ENCODE measurements at regions not wholly inside any gene's neighbourhood (a gene's known extent, or its start where the extent isn't known, plus 50 kb on each side); places are given as distances from the start of the nearest gene placed in this dataset.
"Not testable (repeated sequence)": the region's sequence is repeated elsewhere in the genome, so short reads cannot be mapped to it uniquely, and the experiment has no call there.

DNA sequence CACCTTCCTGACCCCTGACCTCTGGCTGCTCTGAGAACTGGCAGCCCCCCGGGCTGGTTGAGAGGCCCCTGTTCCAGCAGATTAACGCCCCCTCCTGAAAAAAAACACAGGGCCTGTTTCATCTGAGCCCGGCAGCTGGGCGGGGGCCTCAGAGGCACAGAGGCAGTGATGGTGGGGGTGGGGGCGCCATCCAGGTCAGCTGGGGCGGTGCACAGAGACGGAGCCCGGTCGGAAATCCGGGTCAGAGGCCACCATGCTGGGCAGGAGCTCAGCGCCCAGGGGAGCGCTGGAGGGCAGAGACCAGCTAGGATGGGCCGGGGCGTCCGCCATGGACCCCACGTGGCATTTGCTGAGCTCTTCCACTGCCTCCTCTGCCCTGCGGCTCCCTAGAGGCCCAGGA is 68.0 kb downstream of the UNCX start:
- no peak for DNase-seq

DNA sequence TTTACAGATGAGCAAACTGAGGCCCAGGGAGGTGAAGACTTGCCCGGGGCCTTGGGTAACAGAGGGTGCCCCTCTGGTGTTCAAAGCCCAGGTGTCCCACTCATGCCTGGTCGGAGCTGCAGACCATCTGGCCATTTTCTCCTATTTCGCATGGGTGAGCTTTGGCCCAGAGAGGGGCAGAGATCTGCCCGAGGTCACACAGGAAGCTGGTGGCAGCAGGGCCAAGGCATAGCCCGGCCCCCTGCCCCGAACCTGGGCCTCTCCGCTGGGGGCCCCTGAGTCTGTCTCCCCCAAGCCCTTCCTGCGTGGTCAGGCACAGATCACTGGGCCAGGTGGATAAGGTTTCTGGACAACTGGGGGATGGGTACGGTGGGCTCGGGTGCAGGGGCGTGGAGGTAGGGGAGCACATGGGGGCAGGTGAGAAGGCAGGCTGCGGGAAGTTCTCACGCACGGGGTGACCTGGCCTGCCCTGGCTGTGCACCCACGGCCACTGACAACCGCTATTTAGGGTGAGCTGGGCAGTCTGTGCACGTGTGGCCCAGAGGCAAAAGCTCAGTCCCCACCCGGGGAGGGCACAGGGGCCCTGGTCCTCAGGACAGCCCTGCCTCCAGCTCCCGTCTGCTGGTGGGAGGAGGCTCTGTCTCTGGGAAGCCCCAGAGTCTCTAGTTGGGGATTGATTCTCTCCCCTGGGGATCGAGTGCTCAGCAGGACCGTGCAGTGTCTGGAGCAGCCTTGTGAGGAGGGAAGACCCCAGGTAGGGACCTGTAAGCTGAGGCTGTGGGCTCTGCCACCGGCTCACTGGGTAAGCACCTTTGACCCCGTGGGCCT is 68.6 kb downstream of the UNCX start:
- no peak for DNase-seq

DNA sequence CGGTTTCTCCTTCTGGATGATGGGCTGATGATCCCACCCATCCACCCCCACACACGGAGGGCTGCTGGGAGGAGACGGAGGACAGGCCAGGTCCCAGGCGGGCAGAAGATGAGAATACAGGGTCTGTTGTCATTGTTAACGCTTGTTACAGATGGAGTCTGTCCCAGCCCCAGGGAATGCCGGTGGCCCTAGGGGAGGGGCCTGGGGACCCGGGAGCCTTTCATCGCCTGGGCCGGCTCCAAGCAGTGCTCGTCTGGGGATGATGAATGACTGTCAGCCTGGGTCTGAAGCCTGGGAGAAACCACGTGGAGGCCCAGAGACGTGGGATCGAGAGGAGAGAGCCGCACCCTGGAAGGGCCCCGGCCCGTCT is 69.2 kb downstream of the UNCX start:
- DNase-seq, result no peak

DNA sequence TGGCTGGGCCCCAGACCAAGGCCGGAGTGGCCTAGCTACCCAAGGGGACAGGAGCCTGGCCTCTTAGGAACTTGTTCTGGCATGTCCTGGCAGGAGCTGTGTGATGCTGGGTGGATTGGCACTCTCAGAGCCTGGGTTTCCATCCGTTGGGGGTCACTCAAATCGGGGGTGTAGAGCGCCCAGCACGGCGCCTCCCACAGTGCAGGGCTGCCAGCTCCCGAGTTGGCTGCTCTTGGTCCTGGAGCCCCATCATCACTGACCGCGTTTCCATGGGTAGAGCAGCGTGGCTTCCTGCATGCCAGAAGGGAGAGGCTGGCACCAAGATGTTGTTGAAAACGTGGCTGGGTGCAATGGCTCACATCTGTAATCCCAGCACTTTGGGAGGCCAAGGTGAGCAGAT is 70.3 kb downstream of the UNCX start:
- no peak for DNase-seq

DNA sequence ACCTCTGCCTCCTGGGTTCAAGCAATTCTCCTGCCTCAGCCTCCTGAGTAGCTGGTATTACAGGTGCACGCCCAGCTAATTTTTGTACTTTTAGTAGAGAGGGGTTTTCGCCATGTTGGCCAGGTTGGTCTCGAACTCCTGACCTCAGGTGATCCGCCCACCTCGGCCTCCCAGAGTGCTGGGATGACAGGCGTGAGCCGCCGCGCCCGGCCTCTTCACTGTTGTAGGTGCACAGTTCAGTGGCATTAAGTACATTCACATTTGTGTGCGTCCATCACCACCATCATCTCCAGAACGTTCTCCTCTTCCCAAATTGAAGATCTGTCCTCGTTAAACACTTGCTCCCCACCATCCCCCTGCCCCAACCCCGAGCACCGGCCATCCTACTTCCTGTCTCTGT is 71.3 kb downstream of the UNCX start:
- DNase-seq, result not testable (repeated sequence)

DNA sequence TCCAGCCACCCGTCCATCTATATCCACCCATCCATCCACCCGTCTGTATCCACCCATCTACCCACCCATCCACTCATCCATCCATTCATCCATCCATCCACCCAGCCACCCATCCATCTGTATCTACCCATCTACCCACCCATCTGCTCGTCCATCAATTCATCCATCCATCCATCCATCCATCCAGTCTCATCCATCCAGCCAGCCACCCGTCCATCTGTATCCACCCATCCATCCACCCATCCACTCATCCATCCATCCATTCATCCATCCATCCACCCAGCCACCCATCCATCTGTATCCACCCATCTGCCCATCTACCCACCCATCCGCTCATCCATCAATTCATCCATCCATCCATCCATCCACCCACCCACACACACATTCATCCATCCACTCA is 73.2 kb downstream of the UNCX start:
- DNase-seq, result no peak

DNA sequence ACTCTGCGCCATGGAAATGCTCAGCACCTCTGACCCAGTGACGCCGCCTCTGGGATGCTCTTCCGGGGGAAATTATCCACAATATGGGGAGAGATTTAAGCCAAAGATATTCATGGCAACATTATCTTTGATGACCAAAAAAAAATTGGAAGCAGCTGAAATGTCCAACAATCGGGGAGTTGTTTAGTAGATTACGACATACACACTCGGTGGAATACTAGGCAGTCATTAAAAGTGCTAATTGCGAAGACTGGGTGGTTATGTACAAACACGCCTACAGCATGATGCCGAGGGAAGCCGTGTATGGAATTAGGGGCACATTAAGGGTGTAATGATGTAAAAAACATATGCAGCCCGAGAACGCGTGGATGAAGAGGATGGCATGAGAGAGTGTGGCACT is 75.2 kb downstream of the UNCX start:
- no peak for DNase-seq

DNA sequence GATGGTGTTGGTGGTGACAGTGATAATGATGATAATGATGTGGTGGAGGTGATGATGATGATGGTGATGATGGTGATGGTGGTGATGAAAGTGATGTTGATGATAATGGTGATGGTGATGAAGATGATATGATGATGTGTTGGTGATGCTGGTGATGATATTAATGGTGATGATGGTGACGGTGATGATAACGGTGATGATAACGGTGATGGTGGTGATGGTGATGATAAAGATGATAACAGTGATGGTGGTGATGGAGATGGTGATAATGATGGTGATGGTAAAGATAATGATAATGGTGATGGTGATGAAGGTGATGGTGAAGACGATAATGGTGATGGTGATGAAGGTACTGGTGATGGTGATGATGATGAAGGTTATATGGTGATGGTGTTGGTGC is 76.6 kb downstream of the UNCX start:
- DNase-seq, result no peak

GRCh38 chr7:1309996-1310395 is 77.3 kb downstream of the UNCX start:
- no peak for DNase-seq

DNA sequence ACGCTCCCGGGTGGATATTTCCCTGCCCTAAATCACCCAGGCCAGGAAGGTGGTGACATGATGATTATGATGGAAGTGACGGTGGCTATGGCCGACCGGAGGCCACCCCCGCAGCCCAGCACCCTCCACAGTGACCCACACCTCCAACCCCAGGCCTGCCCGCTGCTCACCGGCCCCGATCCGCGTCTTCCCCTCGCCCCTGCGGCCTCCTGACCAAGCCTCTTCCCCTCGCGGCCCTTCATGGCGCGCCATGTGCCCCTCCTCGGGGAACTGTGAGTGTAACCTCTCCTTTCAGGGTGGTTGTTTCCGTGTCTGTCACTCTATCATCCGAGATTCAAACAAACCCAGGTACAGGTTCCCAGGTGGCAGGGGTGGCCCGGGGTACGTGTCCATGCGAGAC is 78.3 kb downstream of the UNCX start:
- no peak for DNase-seq

DNA sequence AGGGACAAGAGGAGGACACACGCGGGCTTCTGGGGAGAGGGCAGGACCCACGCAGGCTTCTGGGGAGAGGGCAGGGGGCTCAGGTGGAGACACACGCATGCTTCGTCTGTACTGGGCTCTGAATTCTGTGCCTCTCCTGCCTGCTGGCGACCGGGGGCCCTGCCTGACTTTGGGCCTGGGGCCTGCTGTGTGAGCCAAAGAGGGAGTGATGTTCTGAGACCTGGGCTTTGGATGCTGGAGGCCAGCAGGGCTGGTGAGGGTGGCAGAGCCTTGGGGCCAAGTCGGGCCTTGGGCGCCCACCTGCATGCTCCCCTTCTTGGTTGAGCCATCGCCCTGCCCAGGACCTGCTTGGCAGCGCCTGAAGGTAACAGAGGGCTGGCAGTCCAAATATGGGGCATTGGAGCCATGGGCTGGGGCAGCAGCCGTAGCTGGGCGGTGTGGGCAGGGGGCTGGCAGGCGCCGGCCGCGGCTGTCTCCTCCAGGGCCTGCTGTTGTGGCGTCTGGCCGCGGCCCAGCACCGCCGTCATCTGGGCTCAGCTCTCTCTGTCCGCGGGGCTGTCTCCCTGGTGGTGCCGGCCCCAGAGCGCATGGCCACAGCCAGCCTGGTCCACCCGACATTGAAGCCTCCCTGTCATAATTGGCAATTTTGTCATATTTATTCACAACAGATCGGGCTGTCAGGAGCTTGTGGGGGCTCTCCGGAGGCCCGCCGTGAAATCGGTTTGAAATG is 78.9 kb downstream of the UNCX start:
- no peak for DNase-seq

DNA sequence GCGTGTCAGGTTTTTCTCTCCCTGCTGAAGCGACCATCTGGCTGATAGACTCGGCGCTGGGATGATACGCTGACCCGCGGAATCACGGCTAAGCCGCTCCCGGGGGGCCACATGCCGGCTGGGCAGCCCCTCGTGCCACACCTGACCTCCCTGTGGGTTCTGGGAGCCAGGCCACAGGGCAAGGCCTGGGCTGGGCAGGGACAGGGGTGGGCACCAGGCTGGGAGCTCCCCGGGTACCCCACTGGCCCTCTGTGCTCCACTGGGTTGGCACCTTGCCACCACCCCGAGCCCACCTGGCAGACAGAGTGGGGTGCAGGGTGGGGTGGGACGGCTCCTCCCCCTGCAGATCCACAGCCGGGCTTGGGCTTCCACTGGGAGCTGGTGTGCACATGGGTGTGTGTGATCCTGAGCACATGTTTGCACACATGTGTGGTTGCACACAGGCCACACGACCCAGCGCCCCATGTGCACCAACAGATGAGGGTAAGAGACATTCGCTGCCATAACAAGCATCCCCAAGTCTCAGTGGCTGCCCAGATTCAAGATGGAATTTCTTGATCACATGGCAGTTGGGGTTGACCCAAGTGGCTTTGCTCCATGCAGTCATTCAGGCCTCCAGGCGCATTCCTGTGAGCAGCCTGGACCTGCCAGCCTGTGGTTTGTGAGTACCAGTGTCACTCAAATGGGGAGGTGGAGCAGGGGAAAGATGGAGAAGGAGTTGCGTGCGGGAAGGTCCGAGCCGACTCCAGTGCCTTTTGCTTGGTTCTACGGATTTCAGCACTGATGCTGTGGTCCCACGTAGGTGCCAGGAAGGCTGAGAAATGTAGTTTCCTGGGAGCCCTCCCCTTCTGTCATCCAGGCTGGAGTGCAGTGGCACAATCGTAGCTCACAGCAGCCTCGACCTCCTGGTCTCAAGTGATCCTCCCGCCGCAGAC is 79.7 kb downstream of the UNCX start:
- no peak for DNase-seq

DNA sequence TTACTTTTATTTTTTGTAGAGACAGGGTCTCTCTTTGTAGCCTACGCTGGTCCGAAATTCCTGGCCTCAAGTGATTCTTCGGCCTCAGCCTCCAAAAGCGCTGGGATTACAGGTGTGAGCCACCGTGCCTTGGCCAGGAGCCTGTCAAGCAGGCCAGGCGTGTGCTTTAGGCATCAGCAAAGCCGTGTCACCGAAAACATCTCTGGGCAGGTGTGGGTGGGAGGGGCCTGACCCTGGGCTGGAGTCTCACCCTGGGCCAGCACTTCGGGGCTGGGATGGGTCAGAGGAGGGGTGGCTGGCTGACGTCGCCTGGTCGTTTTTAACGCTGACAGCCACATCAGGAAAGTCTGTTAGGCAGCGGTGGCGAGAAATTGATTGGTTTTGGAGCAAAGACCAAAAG is 80.9 kb downstream of the UNCX start:
- no peak for DNase-seq

GRCh38 chr7:1314021-1314907 is 81.6 kb downstream of the UNCX start:
- no peak for DNase-seq

GRCh38 chr7:1314908-1315450 is 82.3 kb downstream of the UNCX start:
- no peak for DNase-seq

GRCh38 chr7:1316086-1316485 is 83.4 kb downstream of the UNCX start:
- DNase-seq, result no peak

DNA sequence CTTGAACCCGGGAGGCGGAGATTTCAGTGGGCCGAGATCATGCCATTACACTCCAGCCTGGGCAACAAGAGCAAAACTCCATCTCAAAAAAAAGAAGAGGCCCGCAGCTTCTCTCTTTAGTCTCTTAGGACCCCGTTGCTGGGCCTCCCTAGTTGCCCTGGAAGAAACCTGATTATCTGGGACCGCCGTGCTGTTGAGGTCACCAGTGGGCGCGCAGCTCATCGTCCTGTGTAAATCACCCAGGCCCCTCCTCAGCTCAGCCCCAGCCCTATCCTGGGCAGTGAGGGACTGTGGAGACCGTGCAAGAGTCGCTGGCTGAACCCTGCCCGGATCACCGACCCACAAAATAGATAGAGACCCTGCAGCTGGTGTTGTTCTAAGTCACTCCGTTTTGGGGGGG is 85.0 kb downstream of the UNCX start:
- no peak for DNase-seq

GRCh38 chr7:1318051-1318450 is 85.4 kb downstream of the UNCX start:
- DNase-seq, result no peak

DNA sequence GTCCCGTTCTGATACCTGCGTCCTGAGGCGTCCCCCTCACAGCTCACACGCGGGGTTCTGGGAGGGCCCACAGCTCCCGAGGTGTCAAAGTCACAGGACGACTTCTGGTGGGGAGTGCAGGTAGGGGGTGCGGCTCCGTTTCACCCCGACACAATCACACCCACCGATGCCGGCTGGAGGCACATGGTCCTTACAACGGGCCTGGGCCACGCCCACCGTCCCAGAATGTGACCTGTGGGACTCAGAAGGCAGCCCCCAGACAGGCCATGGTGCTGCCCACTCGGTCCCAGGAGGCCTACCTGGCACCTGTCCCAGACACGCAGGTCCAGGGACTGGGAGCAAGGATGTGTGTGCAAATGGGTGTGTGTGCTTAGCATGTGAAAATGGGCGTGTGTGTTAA is 86.0 kb downstream of the UNCX start:
- no peak for DNase-seq

DNA sequence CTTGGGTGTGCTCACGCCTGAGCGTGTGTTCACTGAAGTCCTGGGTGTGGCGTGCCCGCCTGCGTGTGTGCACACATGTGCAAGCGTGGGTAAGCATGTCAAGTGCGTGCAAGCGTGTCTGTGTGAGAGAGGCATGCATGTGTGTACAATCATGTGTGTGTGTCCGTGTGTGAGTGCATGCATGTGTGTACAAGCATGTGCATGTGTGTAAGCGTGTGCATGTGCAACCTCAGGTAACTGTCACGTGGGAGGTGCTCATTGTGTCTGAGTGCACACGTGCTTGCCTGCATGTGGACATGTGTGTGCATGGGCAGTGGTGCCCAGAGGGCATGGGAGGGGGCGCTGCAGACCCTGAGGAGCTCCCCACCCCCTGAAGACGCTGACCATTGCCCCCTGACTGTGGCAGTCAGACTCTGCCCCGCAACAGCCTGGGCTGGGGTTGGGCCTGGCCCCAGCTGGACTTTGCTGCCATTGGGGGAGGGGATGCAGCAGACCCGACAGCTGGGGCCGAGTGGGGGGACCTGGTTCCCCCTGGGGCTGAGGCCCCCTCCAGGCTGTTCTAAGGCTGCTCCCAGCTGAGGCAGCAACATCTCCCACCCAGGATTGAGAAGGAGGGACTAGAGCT is 88.1 kb downstream of the UNCX start:
- DNase-seq, result no peak

GRCh38 chr7:1321411-1322239 is 89.0 kb downstream of the UNCX start:
- no peak for DNase-seq
